K562 (cell line): ENCODE measurements at regions not wholly inside any gene's neighbourhood (a gene's known extent, or its start where the extent isn't known, plus 50 kb on each side); places are given as distances from the start of the nearest gene placed in this dataset.

Experiments used
- ATAC-seq: fragments of 200-7000 bp; cut with Tn5 transposase; 3 replicates; pipeline ENCODE4 v1.9.1; 2020; ENCODE audit warnings: moderate library complexity
- BruUV-seq: library from RNA; stranded (reverse); fragments of 400-500 nt; replicated peaks from 2 replicates; lab custom pipeline; 2021; lab: Mats Ljungman, UMichigan
- CTCF ChIA-PET: fragments of 300-600 bp; formaldehyde crosslinking; extraction: SDS; loops from one replicate; lab custom pipeline; 2021; ENCODE audit warnings: low intra/inter-chr PET ratio; lab: Yijun Ruan, JAX
- POLR2A ChIA-PET: fragments of 300-600, 350-650 bp; sonication (Branson Sonifier 250); formaldehyde crosslinking; extraction: SDS; loops from one replicate; lab custom pipeline; 2021; ENCODE audit warnings: antibody characterized with exemption, inconsistent platforms; lab: Yijun Ruan, JAX
- DNase-seq, 4 experiments: peaks; one replicate each; pipeline versions ENCODE4 v3.0.0 to v3.0.0-alpha.2; 2011 to 2018; ENCODE audit warnings: low spot score in 3 of 4, mixed read lengths in 3 of 4; ENCODE audit errors: extremely low read depth in 1 of 4
- FAIRE-seq: peaks from 2 replicates; lab custom pipeline; 2011; peaks lifted over from hg19 to GRCh38; lab: Jason Lieb, UNC
- H2AFZ ChIP-seq: 2 replicates; pipeline ENCODE4 v1.6.0; 2011; ENCODE audit warnings: low read depth, low read length, control low read depth, inconsistent platforms
- H3K27ac ChIP-seq: fragments of 200-600 bp; 3 replicates; pipeline ENCODE4 v1.8.0; 2011; ENCODE audit warnings: low read depth, mild to moderate bottlenecking, control low read depth, inconsistent platforms, low read length, moderate library complexity, mixed read lengths; ENCODE audit errors: extremely low read depth
- H3K27me3 ChIP-seq, 2 experiments: fragments of 300-600 bp in 1 of 2; 2 replicates in 1 of 2; 3 replicates in 1 of 2; pipeline versions ENCODE4 v1.6.0 to v1.8.0; 2011; ENCODE audit warnings: inconsistent platforms in 2 of 2, low read length in 2 of 2, mild to moderate bottlenecking in 1 of 2, mixed read lengths in 1 of 2, moderate library complexity in 1 of 2; ENCODE audit not compliant: control insufficient read depth in 2 of 2, insufficient read depth in 2 of 2
- H3K36me3 ChIP-seq: fragments of 300-600 bp; 3 replicates; pipeline ENCODE4 v1.8.0; 2011; ENCODE audit warnings: mild to moderate bottlenecking, low read length, inconsistent platforms; ENCODE audit not compliant: control insufficient read depth, insufficient read depth
- H3K4me1 ChIP-seq, 2 experiments: fragments of 200-600 bp in 1 of 2; replicated peaks in 1 of 2; 2 replicates in 1 of 2; 3 replicates in 1 of 2; pipeline versions ENCODE4 v1.5.1 to v1.8.0; 2011; ENCODE audit warnings: inconsistent platforms in 2 of 2, low read length in 2 of 2, mild to moderate bottlenecking in 1 of 2, mixed read lengths in 1 of 2, moderate library complexity in 1 of 2; ENCODE audit not compliant: control insufficient read depth in 2 of 2, insufficient read depth in 2 of 2
- H3K4me2 ChIP-seq: 2 replicates; pipeline ENCODE4 v1.6.1; 2011; ENCODE audit warnings: low read length, control low read depth, inconsistent platforms, mixed read lengths; ENCODE audit not compliant: insufficient read depth
- H3K4me3 ChIP-seq: fragments of 200-600 bp; sonication (generic), shearing (Covaris generic); 2 replicates; pipeline ENCODE4 v1.5.1; 2016; ENCODE audit warnings: control low read depth, inconsistent platforms
- H3K79me2 ChIP-seq: fragments of 200-600 bp; 3 replicates; pipeline ENCODE4 v1.8.0; 2011; ENCODE audit warnings: low read length, inconsistent platforms; ENCODE audit not compliant: control insufficient read depth, insufficient read depth
- H3K9ac ChIP-seq, 2 experiments: 2 replicates each; pipeline versions ENCODE4 v1.6.0 to v1.6.1; 2011; ENCODE audit warnings: low read depth in 2 of 2, low read length in 2 of 2, control low read depth in 1 of 2, inconsistent platforms in 1 of 2, mild to moderate bottlenecking in 1 of 2, mixed read lengths in 1 of 2; ENCODE audit not compliant: insufficient read depth in 1 of 2
- H3K9me1 ChIP-seq: one replicate; pipeline ENCODE4 v1.6.0; 2011; ENCODE audit warnings: inconsistent platforms, mild to moderate bottlenecking, low read length, moderate library complexity; ENCODE audit not compliant: control insufficient read depth, insufficient read depth
- H3K9me3 ChIP-seq: replicated peaks from 2 replicates; pipeline ENCODE4 v1.5.1; 2011; ENCODE audit warnings: low read depth, low read length, inconsistent platforms; ENCODE audit not compliant: control insufficient read depth, insufficient read depth
- H4K20me1 ChIP-seq: replicated peaks from 2 replicates; pipeline ENCODE4 v1.6.1; 2011; ENCODE audit warnings: low read length, inconsistent platforms, mixed read lengths; ENCODE audit not compliant: control insufficient read depth, insufficient read depth
- BCL6 ChIP-seq: fragments of 250-450 bp; sonication (Bioruptor Pico); IDR thresholded peaks from 2 replicates; pipeline ENCODE4 v1.4.0; 2020
- CBX5 ChIP-seq: IDR thresholded peaks from 2 replicates; pipeline ENCODE4 v1.6.1; 2014; ENCODE audit warnings: low read depth, borderline replicate concordance
- ESRRA ChIP-seq: fragments of 450-650 bp; IDR thresholded peaks from 2 replicates; pipeline ENCODE4 v1.6.1; 2014; ENCODE audit warnings: low read depth, mild to moderate bottlenecking, moderate library complexity, borderline replicate concordance
- NR2C2 ChIP-seq, 2 experiments: fragments of 200-800 bp in 1 of 2; sonication (Bioruptor generic) in 1 of 2; sonication (generic) in 1 of 2; formaldehyde crosslinking in 1 of 2; IDR thresholded peaks; 2 replicates each; pipeline versions ENCODE4 v1.6.1 to v1.8.0; 2016 to 2022; ENCODE audit warnings: mild to moderate bottlenecking in 1 of 2, missing compliant biosample characterization in 1 of 2, missing genetic modification characterization in 1 of 2, missing genetic modification reagents in 1 of 2
- SRSF9 ChIP-seq: fragments of 200-400 bp; formaldehyde crosslinking; IDR thresholded peaks from 2 replicates; pipeline ENCODE4 v1.6.1; 2017; ENCODE audit warnings: low read depth, low read length, borderline replicate concordance
- TRIM24 ChIP-seq, 2 experiments: fragments of 450-650 bp; IDR thresholded peaks; 2 replicates each; pipeline ENCODE4 v1.6.1; 2016
- ZBTB26 ChIP-seq: fragments of 450-650 bp; formaldehyde crosslinking; IDR thresholded peaks from 2 replicates; pipeline ENCODE4 v1.4.0; 2022; ENCODE audit warnings: missing genetic modification characterization
- ZNF395 ChIP-seq: fragments of 200-800 bp; sonication (Bioruptor generic); IDR thresholded peaks from 2 replicates; pipeline ENCODE4 v1.6.1; 2017; ENCODE audit warnings: missing genetic modification characterization, missing compliant biosample characterization
- WGBS: fragments of 100-300 bp; shearing (Covaris generic); methylation state at CpG from one replicate; pipeline ENCODE4 v1.1.6; 2016; ENCODE audit warnings: low coverage, mixed read lengths; ENCODE audit not compliant: insufficient coverage; ENCODE audit errors: missing lambda C conversion rate; 5-methylcytosine and 5-hydroxymethylcytosine counted together
- in situ Hi-C: fragments of 300-500 bp; cut with MboI; formaldehyde crosslinking; loops from 4 replicates; pipeline ENCODE4 v1.15.0; 2018; ENCODE audit warnings: inconsistent platforms, mixed read lengths
- intact Hi-C: fragments of 100-400 bp; cut with micrococcal nuclease; formaldehyde crosslinking; loops from 2 replicates; pipeline ENCODE4 v1.14.2; 2022

GRCh38 chr6:14732226-14732843 is 513.5 kb upstream of the JARID2 start:
- H3K79me2 ChIP-seq = no peaks in the 10 kb centered on the region
- no peaks in the 10 kb centered on the region for H3K9me1 ChIP-seq
- H3K9me3 ChIP-seq = peaks cover 27% of the 10 kb centered on the region
- no peak for FAIRE-seq
- H3K27me3 ChIP-seq = no peaks in the 10 kb centered on the region
- in situ Hi-C loops = no loop called here
- no TSS peak for BruUV-seq
- intact Hi-C loops = loop anchor here (5.0 to 10.0 kb wide), 2 partner anchors 65 to 352 kb away; no protein-coding TSS in a partner anchor
- no peaks in the 10 kb centered on the region for H3K36me3 ChIP-seq
- no peaks in the 10 kb centered on the region for H4K20me1 ChIP-seq
- H2AFZ ChIP-seq = no peak overlapping the region
- H3K4me1 ChIP-seq = peaks cover 18 to 73% of the 10 kb centered on the region in 2 experiments
- CTCF ChIA-PET = no interaction called here
- DNase-seq = no peak
- H3K4me3 ChIP-seq = no peak overlapping the region
- no peak overlapping the region for H3K9ac ChIP-seq
- ATAC-seq = no peak
- WGBS = 56% methylated on average over 4 of the region's 4 CpGs
- no peak overlapping the region for H3K4me2 ChIP-seq
- peak overlapping the region; percentile 93; the same call in 1 of the 3 replicates for H3K27ac ChIP-seq
- POLR2A ChIA-PET = interaction anchor here (0.8 to 1.0 kb wide), 3 partner anchors 8 to 20 kb away, joined by 3 to 4 read pairs (median 4); no protein-coding TSS in a partner anchor
- TF ChIP-seq CBX5 (0 out of 2 replicates have a peak, but pooled peaks have one; percentile 14), ESRRA (peak; percentile 53; the same call in 1 of the 2 replicates), BCL6 (CRISPR knock-in tag) (no peak), TRIM24 (IDR thresholded peaks at IDR 0.05) (peak; percentile 63 to 67; a peak in 2 of 4 replicates), SRSF9 (no peak), ZNF395 (CRISPR knock-in tag) (no peak), ZBTB26 (CRISPR knock-in tag) (no peak), NR2C2 (CRISPR knock-in tag; IDR thresholded peaks at IDR 0.05) (no peak), NR2C2 (tag; IDR thresholded peaks at IDR 0.05) (0 out of 2 replicates have a peak, but pooled peaks have one; percentile 20)
